Esophagus muscularis mucosa (tissue), 3 donors: ENCODE measurements at regions not wholly inside any gene's neighbourhood (a gene's known extent, or its start where the extent isn't known, plus 50 kb on each side); places are given as distances from the start of the nearest gene placed in this dataset.

ENCODE experiments used
- small RNA-seq, 3 donors: library from RNA; depleted of rRNA; stranded (forward); fragments of <200 nt; gene quantifications; one replicate each; pipeline ENCODE3, GENCODE V24; 2016

Small RNAs in the stretch of these regions (small RNA-seq; reads per million reads assigned to genes)
- 0 reads per million in 3 donors for gene AL391987.6
